NCI-H2196 (cell line): ENCODE measurements at regions not wholly inside any gene's neighbourhood (a gene's known extent, or its start where the extent isn't known, plus 50 kb on each side); places are given as distances from the start of the nearest gene placed in this dataset.
"Not testable (repeated sequence)": the region's sequence is repeated elsewhere in the genome, so short reads cannot be mapped to it uniquely, and the experiment has no call there.

Source experiments
- DNase-seq: peaks from one replicate; lab custom pipeline; 2025; ENCODE audit not compliant: unreplicated experiment; lab: John Stamatoyannopoulos, UW

GRCh38 chr3:163335429-163335828, 1742.9 kb downstream of the SI start:
- no peak for DNase-seq

GRCh38 chr3:163328680-163329079, 1749.6 kb downstream of the SI start:
- DNase-seq: no peak

GRCh38 chr3:163327086-163327485, 1751.2 kb downstream of the SI start:
- DNase-seq: no peak

- no peak for DNase-seq
These were observed 1762.5 kb downstream of the SI start for GRCh38 chr3:163315786-163316185.

DNA sequence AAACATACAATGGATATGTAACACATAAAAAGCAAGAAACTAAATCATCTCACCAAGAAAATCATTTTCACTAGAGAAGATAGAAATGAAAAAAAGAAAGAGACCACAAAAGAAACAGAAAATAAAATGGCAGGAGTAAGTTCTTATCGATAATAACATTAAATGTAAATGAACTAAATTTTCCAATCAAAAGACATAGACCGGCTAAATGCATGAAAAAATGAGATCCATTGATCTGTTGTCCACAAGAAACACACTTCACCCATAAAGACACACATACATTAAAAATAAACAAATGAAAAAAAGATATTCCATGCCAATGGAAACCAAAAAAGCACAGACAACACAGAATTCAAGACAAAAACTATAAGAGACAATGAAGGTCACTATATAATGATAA, 1771.9 kb downstream of the SI start:
- no peak for DNase-seq

GRCh38 chr3:163273694-163274093, 1777.1 kb downstream of the OTOL1 start:
- no peak for DNase-seq

DNA sequence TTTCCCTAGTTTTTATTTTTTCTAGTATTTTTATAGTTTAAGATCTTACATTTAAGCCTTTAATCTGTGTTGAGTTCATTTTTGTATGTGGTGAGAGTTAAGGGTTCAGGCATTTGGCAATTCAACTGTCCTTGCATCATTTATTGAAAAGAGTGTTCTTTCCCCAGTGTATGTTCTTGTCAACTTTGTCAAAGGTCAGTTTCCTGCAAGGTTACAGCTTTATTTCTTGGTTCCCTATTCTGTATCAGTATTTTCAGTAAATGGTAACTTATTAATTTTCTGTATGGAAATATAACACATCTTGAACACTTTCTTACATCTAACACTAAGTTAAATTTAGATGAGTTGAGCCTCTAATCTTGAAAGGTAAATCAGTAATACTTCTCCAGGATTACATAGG, 1770.1 kb downstream of the OTOL1 start:
- no peak for DNase-seq

DNA sequence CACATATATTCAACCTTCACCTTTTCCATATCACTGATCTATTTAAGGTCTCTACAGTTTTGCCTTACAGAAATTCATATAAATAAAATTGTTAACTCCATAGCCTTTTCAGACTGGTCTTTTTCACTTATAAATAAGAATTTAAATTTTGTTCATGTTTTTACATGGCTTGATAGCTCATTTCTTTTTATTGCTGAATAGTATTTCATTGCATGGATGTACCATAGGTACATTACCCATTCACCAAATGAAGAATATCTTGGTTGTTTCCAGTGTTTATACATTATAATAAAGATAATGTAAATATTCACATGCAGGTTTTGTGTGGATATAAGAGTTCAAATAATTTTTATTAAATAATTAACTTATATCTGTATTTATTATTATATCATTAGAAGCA, 1765.0 kb downstream of the OTOL1 start:
- no peak for DNase-seq

GRCh38 chr3:163261056-163261455, 1764.4 kb downstream of the OTOL1 start:
- DNase-seq: no peak

- DNase-seq: no peak
These were observed 1721.7 kb downstream of the OTOL1 start for GRCh38 chr3:163218336-163218735.

GRCh38 chr3:163213838-163214237, 1717.2 kb downstream of the OTOL1 start:
- no peak for DNase-seq

- no peak for DNase-seq
These were observed 1700.3 kb downstream of the OTOL1 start for GRCh38 chr3:163196815-163197374.

GRCh38 chr3:163196245-163196644, 1699.6 kb downstream of the OTOL1 start:
- no peak for DNase-seq

- DNase-seq: no peak
These were observed 1689.2 kb downstream of the OTOL1 start for GRCh38 chr3:163185721-163186350.

DNA sequence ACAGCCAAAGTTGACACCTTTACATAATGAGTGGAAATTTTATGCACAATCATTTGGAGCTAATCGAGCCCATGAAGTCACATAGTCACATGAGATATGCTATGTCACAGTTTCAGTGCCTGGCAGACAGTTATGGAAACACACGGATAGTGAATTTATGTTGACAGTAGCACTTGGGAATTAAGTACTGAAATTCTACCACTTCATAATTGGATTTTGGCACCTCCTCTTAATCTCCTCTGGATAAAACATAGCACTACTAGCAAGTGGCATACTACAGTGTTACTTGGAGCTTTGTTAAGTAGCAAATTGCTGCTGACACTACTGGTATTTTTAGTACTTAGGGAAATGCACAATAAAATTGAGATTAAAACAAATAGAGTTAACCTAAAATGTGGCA, 1679.4 kb downstream of the OTOL1 start:
- no peak for DNase-seq

- not testable (repeated sequence) for DNase-seq
These were observed 1675.9 kb downstream of the OTOL1 start for GRCh38 chr3:163172513-163172912.

DNA sequence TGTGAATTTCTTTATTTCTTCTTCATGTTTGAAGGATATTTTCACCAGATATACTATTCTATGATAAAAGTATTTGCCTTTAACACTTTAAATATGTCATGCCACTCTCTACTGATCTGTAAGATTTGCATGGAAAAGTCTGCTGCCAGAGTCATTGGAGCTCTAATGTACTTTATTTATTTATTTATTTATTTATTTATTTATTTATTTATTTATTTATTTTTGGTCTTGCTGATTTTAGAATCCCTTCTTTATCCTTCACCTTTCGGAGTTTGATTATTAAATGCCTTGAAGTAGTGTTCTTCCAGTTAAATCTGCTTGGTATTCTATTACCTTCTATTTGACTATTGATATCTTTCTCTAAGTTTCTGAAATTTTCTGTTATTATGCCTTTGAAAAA, 1669.6 kb downstream of the OTOL1 start:
- DNase-seq: no peak

GRCh38 chr3:163159306-163159705, 1662.7 kb downstream of the OTOL1 start:
- no peak for DNase-seq

DNA sequence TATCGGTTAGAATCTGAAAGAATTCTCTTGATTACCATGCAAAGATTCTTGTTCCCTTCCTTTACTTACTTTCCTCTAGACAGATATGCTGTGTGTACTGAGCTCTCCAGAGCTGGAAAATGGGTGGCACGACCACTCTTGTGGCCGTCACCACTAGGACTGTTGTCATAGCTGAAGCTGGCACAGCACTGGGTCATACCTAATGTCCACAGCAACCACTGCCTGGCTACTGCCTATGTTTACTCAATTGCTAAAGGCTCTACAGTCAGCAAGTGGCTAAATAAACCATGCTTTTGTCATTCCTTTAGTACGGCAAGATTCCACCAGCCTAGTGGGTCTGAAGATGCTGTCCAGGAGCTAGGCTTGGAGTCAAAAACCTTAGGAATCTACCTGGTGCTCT, 1643.0 kb downstream of the OTOL1 start:
- DNase-seq: no peak

- no peak for DNase-seq
These were observed 1641.7 kb downstream of the OTOL1 start for GRCh38 chr3:163138258-163138657.

- no peak for DNase-seq
These were observed 1635.5 kb downstream of the OTOL1 start for GRCh38 chr3:163132111-163132510.

DNA sequence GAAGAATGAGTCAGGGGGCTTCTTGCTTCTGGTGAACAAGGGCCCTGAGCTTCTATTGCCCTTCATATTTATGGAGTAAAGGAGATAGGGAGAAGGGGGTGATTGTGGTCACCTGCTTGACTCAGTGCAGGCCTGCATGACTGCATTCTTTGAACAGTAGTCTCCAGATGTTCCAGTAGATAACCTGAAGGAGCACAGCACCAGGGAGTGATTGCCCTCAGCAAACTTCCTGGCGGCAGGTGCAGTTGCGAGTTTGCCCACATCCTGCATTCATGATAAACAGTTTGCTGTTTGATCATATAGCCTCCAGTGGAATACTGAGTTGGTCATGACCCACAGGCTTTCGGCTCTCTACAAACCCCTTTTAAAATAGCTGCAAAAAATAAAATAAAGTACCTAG, 1632.7 kb downstream of the OTOL1 start:
- DNase-seq: no peak

DNA sequence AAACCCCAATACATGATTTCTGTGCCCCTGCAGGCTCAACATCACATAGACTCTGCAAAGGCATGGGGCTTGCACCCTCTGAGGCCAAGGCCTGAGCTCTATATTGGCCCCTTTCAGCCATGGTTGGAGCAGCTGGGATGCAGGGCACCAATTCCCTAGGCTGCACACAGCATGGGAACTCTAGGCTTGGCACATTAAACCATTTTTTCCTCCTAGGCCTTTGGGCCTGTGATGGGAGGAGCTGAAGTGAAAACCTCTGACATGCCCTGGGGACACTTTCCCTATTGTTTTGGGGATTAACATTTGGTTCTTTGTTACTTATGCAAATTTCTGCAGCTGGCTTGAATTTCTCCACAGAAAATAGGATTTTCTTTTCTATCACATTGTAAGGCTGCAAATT, 1629.5 kb downstream of the OTOL1 start:
- DNase-seq: no peak
